ENCODE measurements at regions not wholly inside any gene's neighbourhood (a gene's known extent, or its start where the extent isn't known, plus 50 kb on each side); places are given as distances from the start of the nearest gene placed in this dataset.

- TF ChIP-seq CTCF (IDR thresholded peaks at IDR 0.05; ENCODE audit: low read depth, low read length): no peak
- no peak for TF ChIP-seq POLR2A (IDR thresholded peaks at IDR 0.05; ENCODE audit: extremely low read depth, insufficient read length)
Observed at GRCh38 chr9:90114641-90115425, 510.0 kb downstream of the GADD45G start.
